Liver (tissue), 8 donors: ENCODE measurements at regions not wholly inside any gene's neighbourhood (a gene's known extent, or its start where the extent isn't known, plus 50 kb on each side); places are given as distances from the start of the nearest gene placed in this dataset.

Experiments used
- DNase-seq: peaks from one replicate; pipeline ENCODE4 v3.0.0-alpha.2; 2017; ENCODE audit warnings: low spot score
- H3K27ac ChIP-seq, 2 donors: one replicate each; pipeline ENCODE4 v1.7.0; 2013; ENCODE audit warnings: inconsistent platforms in 2 of 2, low read length in 2 of 2, control low read depth in 1 of 2, low read depth in 1 of 2, mild to moderate bottlenecking in 1 of 2
- H3K27me3 ChIP-seq, 4 donors: one replicate each; pipeline versions ENCODE4 v1.6.1 to v1.7.0; 2013; ENCODE audit warnings: low read length in 3 of 4, inconsistent platforms in 1 of 4, mild to moderate bottlenecking in 1 of 4, moderate library complexity in 1 of 4; ENCODE audit not compliant: control insufficient read depth in 4 of 4, insufficient read depth in 4 of 4
- H3K36me3 ChIP-seq, 4 donors: one replicate each; pipeline versions ENCODE4 v1.6.1 to v1.7.0; 2013; ENCODE audit warnings: low read length in 3 of 4, mild to moderate bottlenecking in 3 of 4, low read depth in 1 of 4, moderate library complexity in 1 of 4; ENCODE audit not compliant: control insufficient read depth in 4 of 4, insufficient read depth in 3 of 4
- H3K4me1 ChIP-seq, 4 donors: one replicate each; pipeline versions ENCODE4 v1.6.1 to v1.7.0; 2013; ENCODE audit warnings: low read length in 3 of 4, mild to moderate bottlenecking in 3 of 4, moderate library complexity in 1 of 4; ENCODE audit not compliant: control insufficient read depth in 4 of 4, insufficient read depth in 4 of 4
- H3K4me3 ChIP-seq, 3 donors: one replicate each; pipeline versions ENCODE4 v1.6.1 to v1.7.0; 2013; ENCODE audit warnings: low read length in 3 of 3, control low read depth in 1 of 3, low read depth in 1 of 3, mild to moderate bottlenecking in 1 of 3
- H3K9ac ChIP-seq, 2 donors: one replicate each; pipeline ENCODE4 v1.7.0; 2013; ENCODE audit warnings: low read length in 2 of 2, mild to moderate bottlenecking in 2 of 2, moderate library complexity in 2 of 2, control low read depth in 1 of 2, low read depth in 1 of 2
- H3K9me3 ChIP-seq, 4 donors: one replicate each; pipeline versions ENCODE4 v1.6.1 to v1.7.0; 2013; ENCODE audit warnings: low read length in 3 of 4; ENCODE audit not compliant: control insufficient read depth in 4 of 4
- FOXA1 ChIP-seq: IDR thresholded peaks from 2 replicates; pipeline ENCODE4 v1.6.1; 2016; ENCODE audit warnings: antibody characterized with exemption
- FOXA2 ChIP-seq: IDR thresholded peaks from 2 replicates; pipeline ENCODE4 v1.6.1; 2016; ENCODE audit warnings: antibody characterized with exemption
- GABPA ChIP-seq, 2 donors: IDR thresholded peaks in 1 of 2; conservative IDR thresholded peaks in 1 of 2; 2 replicates each; pipeline ENCODE4 v1.6.1; 2016; ENCODE audit warnings: antibody characterized with exemption in 2 of 2, mild to moderate bottlenecking in 1 of 2, moderate library complexity in 1 of 2
- HNF4A ChIP-seq, 2 donors: conservative IDR thresholded peaks; 2 replicates each; pipeline ENCODE4 v1.6.1; 2016; ENCODE audit warnings: antibody characterized with exemption in 2 of 2, mild to moderate bottlenecking in 2 of 2
- HNF4G ChIP-seq: IDR thresholded peaks from 2 replicates; pipeline ENCODE4 v1.6.1; 2016; ENCODE audit warnings: antibody characterized with exemption
- JUND ChIP-seq, 2 donors: IDR thresholded peaks; 2 replicates each; pipeline ENCODE4 v1.6.1; 2016; ENCODE audit warnings: antibody characterized with exemption in 2 of 2
- NR2F2 ChIP-seq: IDR thresholded peaks from 2 replicates; pipeline ENCODE4 v1.6.1; 2016; ENCODE audit warnings: antibody characterized with exemption
- REST ChIP-seq: IDR thresholded peaks from 2 replicates; pipeline ENCODE4 v1.6.1; 2016; ENCODE audit warnings: antibody characterized with exemption, mild to moderate bottlenecking
- RXRA ChIP-seq, 2 donors: IDR thresholded peaks; 2 replicates each; pipeline ENCODE4 v1.6.1; 2017 to 2018; ENCODE audit warnings: antibody characterized with exemption in 2 of 2, mild to moderate bottlenecking in 1 of 2
- TAF1 ChIP-seq: conservative IDR thresholded peaks from 2 replicates; pipeline ENCODE4 v1.6.1; 2016; ENCODE audit warnings: antibody characterized with exemption, mild to moderate bottlenecking
- WGBS: extraction: QIAGEN DNeasy Blood & Tissue Kit; methylation state at CpG from one replicate; pipeline ENCODE4 v1.1.7; 2013; 5-methylcytosine and 5-hydroxymethylcytosine counted together
- TF ChIP-seq, protein P1 (sequence below): IDR thresholded peaks from 2 replicates; pipeline ENCODE4 v1.6.1; 2016; ENCODE audit warnings: antibody characterized with exemption
- TF ChIP-seq, protein P2 (sequence below): IDR thresholded peaks from 2 replicates; pipeline ENCODE4 v1.6.1; 2016; ENCODE audit warnings: antibody characterized with exemption
- TF ChIP-seq, protein P3 (sequence below): fragments of 150-350 bp; IDR thresholded peaks from 2 replicates; pipeline ENCODE4 v1.5.1; 2017; ENCODE audit warnings: improper control_type of control experiment, low read depth, low read length; ENCODE audit not compliant: missing input control
- donor health status: healthy.
- donor health status: healthy.
- donor health status: healthy.
- donor health status: healthy.
- donor health status: healthy.

GRCh38 chr3:81980596-81981494, 219.4 kb upstream of the GBE1 start:
- WGBS: 78% methylated on average over 10 of the region's 10 CpGs
- Histone ChIP-seq H3K27ac (no peak overlapping the region), H3K4me1 (no peaks in the 10 kb centered on the region), H3K36me3 (no peaks in the 10 kb centered on the region), H3K4me3 (no peak overlapping the region), H3K9ac (no peak overlapping the region), H3K27me3 (no peaks in the 10 kb centered on the region), H3K9me3 (peaks cover 0 to under 1% (median 0%) of the 10 kb centered on the region in 4 donors)
- no peak for DNase-seq
- TF ChIP-seq, protein P1, sequence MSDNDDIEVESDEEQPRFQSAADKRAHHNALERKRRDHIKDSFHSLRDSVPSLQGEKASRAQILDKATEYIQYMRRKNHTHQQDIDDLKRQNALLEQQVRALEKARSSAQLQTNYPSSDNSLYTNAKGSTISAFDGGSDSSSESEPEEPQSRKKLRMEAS: no peak
- TF ChIP-seq, protein P2, sequence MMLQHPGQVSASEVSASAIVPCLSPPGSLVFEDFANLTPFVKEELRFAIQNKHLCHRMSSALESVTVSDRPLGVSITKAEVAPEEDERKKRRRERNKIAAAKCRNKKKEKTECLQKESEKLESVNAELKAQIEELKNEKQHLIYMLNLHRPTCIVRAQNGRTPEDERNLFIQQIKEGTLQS: no peak
- TF ChIP-seq HNF4A (conservative IDR thresholded peaks at IDR 0.05): no peak
- TF ChIP-seq NR2F2: no peak
- no peak for TF ChIP-seq REST
- TF ChIP-seq TAF1: no peak
- TF ChIP-seq RXRA (IDR thresholded peaks at IDR 0.05): no peak
- no peak for TF ChIP-seq HNF4G
- no peak for TF ChIP-seq JUND (IDR thresholded peaks at IDR 0.05)
- TF ChIP-seq FOXA1: no peak
- TF ChIP-seq, protein P3, sequence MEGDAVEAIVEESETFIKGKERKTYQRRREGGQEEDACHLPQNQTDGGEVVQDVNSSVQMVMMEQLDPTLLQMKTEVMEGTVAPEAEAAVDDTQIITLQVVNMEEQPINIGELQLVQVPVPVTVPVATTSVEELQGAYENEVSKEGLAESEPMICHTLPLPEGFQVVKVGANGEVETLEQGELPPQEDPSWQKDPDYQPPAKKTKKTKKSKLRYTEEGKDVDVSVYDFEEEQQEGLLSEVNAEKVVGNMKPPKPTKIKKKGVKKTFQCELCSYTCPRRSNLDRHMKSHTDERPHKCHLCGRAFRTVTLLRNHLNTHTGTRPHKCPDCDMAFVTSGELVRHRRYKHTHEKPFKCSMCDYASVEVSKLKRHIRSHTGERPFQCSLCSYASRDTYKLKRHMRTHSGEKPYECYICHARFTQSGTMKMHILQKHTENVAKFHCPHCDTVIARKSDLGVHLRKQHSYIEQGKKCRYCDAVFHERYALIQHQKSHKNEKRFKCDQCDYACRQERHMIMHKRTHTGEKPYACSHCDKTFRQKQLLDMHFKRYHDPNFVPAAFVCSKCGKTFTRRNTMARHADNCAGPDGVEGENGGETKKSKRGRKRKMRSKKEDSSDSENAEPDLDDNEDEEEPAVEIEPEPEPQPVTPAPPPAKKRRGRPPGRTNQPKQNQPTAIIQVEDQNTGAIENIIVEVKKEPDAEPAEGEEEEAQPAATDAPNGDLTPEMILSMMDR: no peak

DNA sequence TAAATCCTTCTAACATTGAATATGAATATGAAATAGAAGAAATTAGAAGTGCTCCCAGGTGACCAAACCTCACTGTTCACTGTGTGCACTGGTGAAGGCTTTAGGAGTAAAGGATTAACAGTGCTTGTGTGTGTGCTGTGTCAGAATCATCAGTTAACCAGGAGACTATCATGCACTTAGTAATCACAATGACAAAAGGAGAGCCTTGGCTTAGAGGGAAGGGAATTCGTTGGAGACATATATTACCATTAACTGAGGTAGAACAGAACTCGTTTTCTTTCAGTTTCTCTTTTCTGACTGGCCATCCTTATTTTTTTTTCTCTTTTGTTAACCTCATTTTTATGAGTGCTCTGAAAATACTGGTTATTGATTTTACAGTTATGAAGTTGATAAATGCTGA, 213.3 kb upstream of the GBE1 start:
- no peak overlapping the region for H3K27ac ChIP-seq
- no peak for DNase-seq
- no peaks in the 10 kb centered on the region for H3K36me3 ChIP-seq
- TF ChIP-seq FOXA2: no peak
- no peak for TF ChIP-seq TAF1
- TF ChIP-seq, protein P3: no peak
- no peak for TF ChIP-seq GABPA (IDR thresholded peaks at IDR 0.05 in 1 of 2, conservative IDR thresholded peaks at IDR 0.05 in 1 of 2)
- no peak for TF ChIP-seq HNF4A (conservative IDR thresholded peaks at IDR 0.05)
- H3K4me3 ChIP-seq: no peak overlapping the region
- no peak overlapping the region for H3K9ac ChIP-seq
- peaks cover 0 to 3% (median 0%) of the 10 kb centered on the region in 4 donors for H3K9me3 ChIP-seq
- 39% methylated on average over 2 of the region's 2 CpGs for WGBS
- no peaks in the 10 kb centered on the region for H3K27me3 ChIP-seq
- no peaks in the 10 kb centered on the region for H3K4me1 ChIP-seq
